Panc1 (cell line): ENCODE measurements at regions not wholly inside any gene's neighbourhood (a gene's known extent, or its start where the extent isn't known, plus 50 kb on each side); places are given as distances from the start of the nearest gene placed in this dataset.

Experiments
- ATAC-seq: fragments of 200-7000 bp; cut with Tn5 transposase; 2 replicates; pipeline ENCODE4 v1.9.1; 2020; ENCODE audit warnings: mild to moderate bottlenecking, moderate library complexity
- BruUV-seq: library from RNA; stranded (reverse); fragments of 400-500 nt; replicated peaks from 2 replicates; lab custom pipeline; 2021; lab: Mats Ljungman, UMichigan
- CTCF ChIA-PET: fragments of 300-600 bp; sonication (Branson Sonifier 250); formaldehyde crosslinking; loops from one replicate; lab custom pipeline; 2022; ENCODE audit warnings: antibody characterized with exemption; lab: Charles Lee
- POLR2A ChIA-PET: fragments of 300-600 bp; sonication (Branson Sonifier 250); formaldehyde crosslinking; loops from one replicate; lab custom pipeline; 2022; ENCODE audit warnings: antibody characterized with exemption; lab: Charles Lee
- DNase-seq: peaks from one replicate; pipeline ENCODE4 v3.0.0-alpha.2; 2010; ENCODE audit warnings: low read depth, low spot score
- H3K27ac ChIP-seq: 2 replicates; pipeline ENCODE4 v1.5.1; 2011; ENCODE audit warnings: mild to moderate bottlenecking, low read length, inconsistent platforms
- H3K27me3 ChIP-seq: fragments of 200-500 bp; sonication (Bioruptor generic); 2 replicates; pipeline ENCODE4 v1.6.0; 2014; ENCODE audit warnings: low read length, inconsistent platforms; ENCODE audit not compliant: control insufficient read depth, insufficient read depth
- H3K36me3 ChIP-seq: fragments of 200-500 bp; sonication (Bioruptor generic); 2 replicates; pipeline ENCODE4 v1.5.1; 2014; ENCODE audit warnings: inconsistent platforms, mild to moderate bottlenecking, low read length, moderate library complexity; ENCODE audit not compliant: control insufficient read depth, insufficient read depth
- H3K4me1 ChIP-seq: 2 replicates; pipeline ENCODE4 v1.5.1; 2011; ENCODE audit warnings: inconsistent platforms, mild to moderate bottlenecking, low read length, moderate library complexity; ENCODE audit not compliant: control insufficient read depth, insufficient read depth
- H3K4me3 ChIP-seq, 2 experiments: 2 replicates each; pipeline ENCODE4 v1.5.1; 2011 to 2012; ENCODE audit warnings: low read depth in 2 of 2, low read length in 2 of 2, mild to moderate bottlenecking in 2 of 2, inconsistent platforms in 1 of 2, moderate library complexity in 1 of 2
- H3K9me3 ChIP-seq: fragments of 200-500 bp; sonication (Bioruptor generic); 2 replicates; pipeline ENCODE4 v1.5.1; 2014; ENCODE audit warnings: low read depth, mild to moderate bottlenecking, inconsistent platforms, low read length, moderate library complexity; ENCODE audit not compliant: control insufficient read depth, insufficient read depth
- POLR2AphosphoS5 ChIP-seq: IDR thresholded peaks from 2 replicates; pipeline ENCODE4 v1.6.1; 2012; ENCODE audit warnings: mild to moderate bottlenecking, low read depth, low read length, moderate library complexity
- SIN3A ChIP-seq: IDR thresholded peaks from 2 replicates; pipeline ENCODE4 v1.6.1; 2012; ENCODE audit warnings: low read depth, mild to moderate bottlenecking, low read length, moderate library complexity, borderline replicate concordance; ENCODE audit not compliant: insufficient read depth
- TCF7L2 ChIP-seq: IDR thresholded peaks from 2 replicates; pipeline ENCODE4 v1.6.1; 2011; ENCODE audit warnings: mild to moderate bottlenecking, low read depth, low read length, inconsistent platforms
- in situ Hi-C: cut with HindIII; loops from 2 replicates; pipeline ENCODE4 v1.10.0; 2016; ENCODE audit warnings: low sequenced_read_pairs, low pct_unique_long_range_greater_than_20kb
- intact Hi-C: fragments of 100-400 bp; cut with micrococcal nuclease; formaldehyde crosslinking; loops from one replicate; pipeline ENCODE4 v1.10.0; 2022; ENCODE audit not compliant: unreplicated experiment
- TF ChIP-seq, protein P1 (sequence below): fragments of 450-650 bp; IDR thresholded peaks from 2 replicates; pipeline ENCODE4 v1.5.1; 2017; ENCODE audit warnings: mild to moderate bottlenecking
- TF ChIP-seq, protein P2 (sequence below), 2 experiments: IDR thresholded peaks; 2 replicates each; pipeline ENCODE4 v1.6.1; 2011 to 2012; ENCODE audit warnings: low read depth in 2 of 2, control low read depth in 1 of 2, low read length in 1 of 2, mild to moderate bottlenecking in 1 of 2, moderate library complexity in 1 of 2; ENCODE audit not compliant: insufficient read depth in 1 of 2

DNA sequence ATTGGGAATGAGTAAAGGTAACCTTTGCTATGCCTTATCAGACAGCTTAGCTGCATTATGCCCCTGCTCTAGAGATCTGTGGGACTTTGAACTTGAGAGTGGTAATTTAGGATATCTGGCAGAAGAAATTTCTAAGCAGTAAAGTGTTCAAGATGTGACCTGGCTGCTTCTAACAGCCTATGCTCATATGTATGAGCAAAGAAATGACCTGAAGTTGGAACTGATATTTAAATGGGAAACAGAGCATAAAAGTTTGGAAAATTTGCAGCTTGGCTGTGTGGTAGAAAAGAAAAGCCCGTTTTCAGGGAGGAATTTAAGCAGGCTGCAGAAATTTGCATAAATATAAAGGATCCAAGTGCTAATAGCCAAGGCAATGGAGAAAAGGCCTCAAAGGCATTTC lies 90.4 kb downstream of the HHIPL2 start:
- in situ Hi-C loops, result no loop called here
- no peaks in the 10 kb centered on the region for H3K27me3 ChIP-seq
- no peak for TF ChIP-seq SIN3A
- no peak for TF ChIP-seq TCF7L2
- no peak for TF ChIP-seq POLR2AphosphoS5
- TF ChIP-seq, protein P1, sequence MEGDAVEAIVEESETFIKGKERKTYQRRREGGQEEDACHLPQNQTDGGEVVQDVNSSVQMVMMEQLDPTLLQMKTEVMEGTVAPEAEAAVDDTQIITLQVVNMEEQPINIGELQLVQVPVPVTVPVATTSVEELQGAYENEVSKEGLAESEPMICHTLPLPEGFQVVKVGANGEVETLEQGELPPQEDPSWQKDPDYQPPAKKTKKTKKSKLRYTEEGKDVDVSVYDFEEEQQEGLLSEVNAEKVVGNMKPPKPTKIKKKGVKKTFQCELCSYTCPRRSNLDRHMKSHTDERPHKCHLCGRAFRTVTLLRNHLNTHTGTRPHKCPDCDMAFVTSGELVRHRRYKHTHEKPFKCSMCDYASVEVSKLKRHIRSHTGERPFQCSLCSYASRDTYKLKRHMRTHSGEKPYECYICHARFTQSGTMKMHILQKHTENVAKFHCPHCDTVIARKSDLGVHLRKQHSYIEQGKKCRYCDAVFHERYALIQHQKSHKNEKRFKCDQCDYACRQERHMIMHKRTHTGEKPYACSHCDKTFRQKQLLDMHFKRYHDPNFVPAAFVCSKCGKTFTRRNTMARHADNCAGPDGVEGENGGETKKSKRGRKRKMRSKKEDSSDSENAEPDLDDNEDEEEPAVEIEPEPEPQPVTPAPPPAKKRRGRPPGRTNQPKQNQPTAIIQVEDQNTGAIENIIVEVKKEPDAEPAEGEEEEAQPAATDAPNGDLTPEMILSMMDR, result no peak
- TF ChIP-seq, protein P2, sequence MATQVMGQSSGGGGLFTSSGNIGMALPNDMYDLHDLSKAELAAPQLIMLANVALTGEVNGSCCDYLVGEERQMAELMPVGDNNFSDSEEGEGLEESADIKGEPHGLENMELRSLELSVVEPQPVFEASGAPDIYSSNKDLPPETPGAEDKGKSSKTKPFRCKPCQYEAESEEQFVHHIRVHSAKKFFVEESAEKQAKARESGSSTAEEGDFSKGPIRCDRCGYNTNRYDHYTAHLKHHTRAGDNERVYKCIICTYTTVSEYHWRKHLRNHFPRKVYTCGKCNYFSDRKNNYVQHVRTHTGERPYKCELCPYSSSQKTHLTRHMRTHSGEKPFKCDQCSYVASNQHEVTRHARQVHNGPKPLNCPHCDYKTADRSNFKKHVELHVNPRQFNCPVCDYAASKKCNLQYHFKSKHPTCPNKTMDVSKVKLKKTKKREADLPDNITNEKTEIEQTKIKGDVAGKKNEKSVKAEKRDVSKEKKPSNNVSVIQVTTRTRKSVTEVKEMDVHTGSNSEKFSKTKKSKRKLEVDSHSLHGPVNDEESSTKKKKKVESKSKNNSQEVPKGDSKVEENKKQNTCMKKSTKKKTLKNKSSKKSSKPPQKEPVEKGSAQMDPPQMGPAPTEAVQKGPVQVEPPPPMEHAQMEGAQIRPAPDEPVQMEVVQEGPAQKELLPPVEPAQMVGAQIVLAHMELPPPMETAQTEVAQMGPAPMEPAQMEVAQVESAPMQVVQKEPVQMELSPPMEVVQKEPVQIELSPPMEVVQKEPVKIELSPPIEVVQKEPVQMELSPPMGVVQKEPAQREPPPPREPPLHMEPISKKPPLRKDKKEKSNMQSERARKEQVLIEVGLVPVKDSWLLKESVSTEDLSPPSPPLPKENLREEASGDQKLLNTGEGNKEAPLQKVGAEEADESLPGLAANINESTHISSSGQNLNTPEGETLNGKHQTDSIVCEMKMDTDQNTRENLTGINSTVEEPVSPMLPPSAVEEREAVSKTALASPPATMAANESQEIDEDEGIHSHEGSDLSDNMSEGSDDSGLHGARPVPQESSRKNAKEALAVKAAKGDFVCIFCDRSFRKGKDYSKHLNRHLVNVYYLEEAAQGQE (IDR thresholded peaks at IDR 0.05; ENCODE audit: insufficient read depth in 1 of 2, low read depth in 2 of 2, low read length in 1 of 2), result no peak
- H3K4me1 ChIP-seq, result no peaks in the 10 kb centered on the region
- H3K36me3 ChIP-seq, result no peaks in the 10 kb centered on the region
- POLR2A ChIA-PET, result no interaction called here
- BruUV-seq, result no TSS peak
- H3K27ac ChIP-seq, result no peak overlapping the region
- CTCF ChIA-PET, result no interaction called here
- intact Hi-C loops, result loop anchor here (10.0 kb wide), 3 partner anchors 363 to 1643 kb away; partner anchors contain the start of gene DUSP10
- ATAC-seq (no peak), DNase-seq (no peak)
- no peak overlapping the region for H3K4me3 ChIP-seq
- no peaks in the 10 kb centered on the region for H3K9me3 ChIP-seq

DNA sequence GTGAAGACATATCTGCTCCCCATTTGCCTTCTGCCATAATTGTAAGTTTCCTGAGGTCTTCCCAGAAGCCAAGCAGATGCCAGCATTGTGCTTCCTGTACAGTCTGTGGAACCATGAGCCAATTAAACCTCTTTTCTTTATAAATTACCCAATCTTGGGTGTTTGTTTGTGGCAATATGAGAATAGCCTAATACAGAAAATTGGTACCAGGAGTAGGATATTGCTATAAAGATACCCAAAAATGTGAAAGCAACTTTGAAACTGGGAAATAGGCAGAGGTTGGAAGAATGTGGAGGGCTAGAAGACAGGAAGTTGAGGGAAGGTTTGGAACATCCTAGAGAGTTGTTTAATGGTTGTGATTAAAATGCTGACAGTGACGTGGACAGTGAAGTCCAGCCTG lies 90.8 kb downstream of the HHIPL2 start:
- Histone ChIP-seq H3K27ac (no peak overlapping the region), H3K4me3 (no peak overlapping the region), H3K27me3 (no peaks in the 10 kb centered on the region), H3K36me3 (no peaks in the 10 kb centered on the region), H3K4me1 (no peaks in the 10 kb centered on the region), H3K9me3 (no peaks in the 10 kb centered on the region)
- TF ChIP-seq, protein P1, result no peak
- TF ChIP-seq TCF7L2, result no peak
- TF ChIP-seq POLR2AphosphoS5, result no peak
- no peak for TF ChIP-seq SIN3A
- TF ChIP-seq, protein P2 (IDR thresholded peaks at IDR 0.05; ENCODE audit: insufficient read depth in 1 of 2, low read depth in 2 of 2, low read length in 1 of 2), result no peak
- intact Hi-C loops, result loop anchor here (10.0 kb wide), 3 partner anchors 362 to 1642 kb away; partner anchors contain the start of gene DUSP10
- ChIA-PET POLR2A (no interaction called here), CTCF (no interaction called here)
- DNase-seq (no peak), ATAC-seq (no peak)
- no TSS peak for BruUV-seq
- in situ Hi-C loops, result no loop called here
